ENCODE measurements at regions not wholly inside any gene's neighbourhood (a gene's known extent, or its start where the extent isn't known, plus 50 kb on each side); places are given as distances from the start of the nearest gene placed in this dataset.
"Not testable (repeated sequence)": the region's sequence is repeated elsewhere in the genome, so short reads cannot be mapped to it uniquely, and the experiment has no call there.

- H3K4me1 Mint-ChIP-seq, result no peaks in the 10 kb centered on the region
- H3K27ac Mint-ChIP-seq, result no peak overlapping the region
- no peaks in the 10 kb centered on the region for H3K36me3 Mint-ChIP-seq
- ATAC-seq, result no peak
- no peak for DNase-seq
- CTCF ChIA-PET, result interaction anchor here (0.7 kb wide), 1 partner anchor 47 kb away, joined by 3 read pairs; no protein-coding TSS in a partner anchor
- H3K9me3 Mint-ChIP-seq (ENCODE audit: low read depth), result peaks cover 2% of the 10 kb centered on the region
- H3K27me3 Mint-ChIP-seq, result no peaks in the 10 kb centered on the region
- no peak overlapping the region for H3K4me3 Mint-ChIP-seq
Observed at GRCh38 chr9:13033959-13034693, 245.4 kb downstream of the MPDZ start.

DNA sequence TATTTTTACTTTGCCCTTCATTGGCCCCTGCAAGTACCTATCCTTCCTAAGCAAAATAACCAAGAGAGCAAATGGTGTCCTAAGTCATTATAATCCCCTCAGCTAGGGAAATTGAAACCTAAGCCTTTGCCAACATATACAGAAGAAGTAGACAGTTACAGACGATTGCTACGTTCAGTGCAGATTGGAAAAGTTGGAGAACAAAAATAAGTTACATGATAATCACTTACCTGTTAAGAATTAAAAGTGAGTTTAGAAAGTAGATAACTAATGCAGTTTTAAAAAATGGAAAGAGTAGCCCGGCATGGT, 244.8 kb downstream of the MPDZ start:
- Mint-ChIP-seq H3K27ac (no peak overlapping the region), H3K9me3 (ENCODE audit: low read depth) (peaks cover 2% of the 10 kb centered on the region), H3K27me3 (no peaks in the 10 kb centered on the region), H3K4me1 (no peaks in the 10 kb centered on the region), H3K36me3 (no peaks in the 10 kb centered on the region), H3K4me3 (no peak overlapping the region)
- CTCF ChIA-PET, result interaction anchor here (0.7 kb wide), 1 partner anchor 48 kb away, joined by 3 read pairs; no protein-coding TSS in a partner anchor
- no peak for DNase-seq
- no peak for ATAC-seq

GRCh38 chr9:13035822-13036221, 243.7 kb downstream of the MPDZ start:
- no peak for ATAC-seq
- Mint-ChIP-seq H3K4me3 (no peak overlapping the region), H3K4me1 (no peaks in the 10 kb centered on the region), H3K27ac (no peak overlapping the region), H3K9me3 (ENCODE audit: low read depth) (peaks cover 2% of the 10 kb centered on the region), H3K27me3 (no peaks in the 10 kb centered on the region), H3K36me3 (no peaks in the 10 kb centered on the region)
- DNase-seq, result no peak
- CTCF ChIA-PET, result interaction anchor here (0.7 kb wide), 1 partner anchor 1414 kb away, joined by 3 read pairs; no protein-coding TSS in a partner anchor

DNA sequence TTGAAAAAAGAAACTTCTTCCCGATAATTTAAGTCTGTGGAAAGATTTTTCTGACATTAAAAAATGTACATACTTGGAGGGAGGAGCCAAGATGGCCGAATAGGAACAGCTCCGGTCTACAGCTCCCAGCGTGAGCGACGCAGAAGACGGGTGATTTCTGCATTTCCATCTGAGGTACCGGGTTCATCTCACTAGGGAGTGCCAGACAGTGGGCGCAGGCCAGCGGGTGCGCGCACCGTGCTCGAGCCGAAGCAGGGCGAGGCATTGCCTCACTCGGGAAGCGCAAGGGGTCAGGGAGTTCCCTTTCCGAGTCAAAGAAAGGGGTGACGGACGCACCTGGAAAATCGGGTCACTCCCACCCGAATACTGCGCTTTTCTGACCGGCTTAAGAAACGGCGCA, 241.7 kb downstream of the MPDZ start:
- H3K4me3 Mint-ChIP-seq; H3K9me3 Mint-ChIP-seq (ENCODE audit: low read depth); ATAC-seq; H3K27ac Mint-ChIP-seq; CTCF ChIA-PET; DNase-seq; H3K27me3 Mint-ChIP-seq; H3K4me1 Mint-ChIP-seq; H3K36me3 Mint-ChIP-seq: not testable (repeated sequence)

DNA sequence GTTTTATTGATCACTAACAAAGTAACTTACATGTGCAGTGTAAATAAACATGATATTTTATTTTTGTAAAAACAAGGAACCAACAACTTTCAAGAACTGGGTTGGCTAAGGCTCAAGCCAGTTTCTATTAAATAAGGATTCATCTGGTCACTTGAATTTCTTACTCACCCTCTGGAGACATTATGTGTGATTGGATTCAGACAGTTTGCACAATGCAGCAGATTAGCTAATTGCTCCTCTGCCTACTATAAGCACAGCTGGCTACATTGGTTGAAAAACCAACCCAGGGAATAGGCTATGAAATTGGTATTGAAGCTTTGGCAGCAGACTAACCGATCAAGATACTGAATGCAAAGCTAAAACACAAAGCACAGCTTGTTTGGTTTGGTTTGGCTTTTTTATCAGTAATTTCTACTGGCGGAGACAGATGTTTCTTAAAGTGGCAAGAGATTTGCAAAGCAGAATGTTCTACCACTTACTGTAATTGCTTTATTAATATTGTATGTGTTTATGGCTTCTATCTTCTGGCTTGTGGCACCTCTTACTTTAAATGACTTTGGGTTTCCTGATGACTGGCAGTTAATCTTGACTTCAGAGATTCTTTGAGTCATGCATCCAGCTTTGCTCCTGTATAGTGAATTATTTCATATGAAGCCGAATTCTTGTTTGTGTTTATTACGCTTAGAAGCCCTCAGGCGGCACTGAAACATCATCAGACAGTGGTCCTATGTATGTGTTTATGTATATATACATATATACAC, 231.5 kb downstream of the MPDZ start:
- no peaks in the 10 kb centered on the region for H3K27me3 Mint-ChIP-seq
- no peak for ATAC-seq
- H3K9me3 Mint-ChIP-seq (ENCODE audit: low read depth), result peaks cover 16% of the 10 kb centered on the region
- peaks cover 1% of the 10 kb centered on the region for H3K36me3 Mint-ChIP-seq
- H3K27ac Mint-ChIP-seq, result no peak overlapping the region
- CTCF ChIA-PET, result interaction anchor here (0.5 kb wide), 1 partner anchor 1306 kb away, joined by 4 read pairs; no protein-coding TSS in a partner anchor
- no peak overlapping the region for H3K4me3 Mint-ChIP-seq
- H3K4me1 Mint-ChIP-seq, result no peaks in the 10 kb centered on the region
- DNase-seq, result no peak

- Mint-ChIP-seq H3K27me3 (no peaks in the 10 kb centered on the region), H3K27ac (no peak overlapping the region), H3K9me3 (ENCODE audit: low read depth) (peaks cover 18% of the 10 kb centered on the region), H3K4me3 (no peak overlapping the region), H3K4me1 (no peaks in the 10 kb centered on the region), H3K36me3 (peaks cover 1% of the 10 kb centered on the region)
- CTCF ChIA-PET, result no interaction called here
- ATAC-seq (no peak), DNase-seq (no peak)
Observed at GRCh38 chr9:13049223-13049622, 230.3 kb downstream of the MPDZ start.

DNA sequence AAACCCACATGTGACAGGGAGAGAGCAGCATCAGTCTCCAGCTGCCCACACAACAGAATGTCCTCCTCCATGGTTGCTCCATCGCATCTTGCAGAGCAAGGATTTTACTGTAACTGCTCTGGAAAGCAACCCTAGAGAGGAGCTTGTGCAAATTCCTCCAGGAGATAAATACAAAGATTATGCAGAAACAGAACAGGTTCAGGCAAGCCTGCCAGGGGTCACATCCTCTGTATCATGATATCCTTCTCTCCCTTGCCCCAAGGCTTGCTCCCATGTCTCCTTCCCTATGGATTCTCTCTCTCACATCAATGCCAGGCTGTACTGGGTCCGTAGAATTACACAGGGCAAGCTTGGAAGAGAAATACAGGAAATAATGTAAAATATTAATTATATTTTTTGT, 226.0 kb downstream of the MPDZ start:
- Mint-ChIP-seq H3K36me3 (no peaks in the 10 kb centered on the region), H3K9me3 (ENCODE audit: low read depth) (peaks cover 10% of the 10 kb centered on the region), H3K4me3 (no peak overlapping the region), H3K27ac (no peak overlapping the region), H3K4me1 (no peaks in the 10 kb centered on the region), H3K27me3 (no peaks in the 10 kb centered on the region)
- DNase-seq (no peak), ATAC-seq (no peak)
- CTCF ChIA-PET, result no interaction called here

DNA sequence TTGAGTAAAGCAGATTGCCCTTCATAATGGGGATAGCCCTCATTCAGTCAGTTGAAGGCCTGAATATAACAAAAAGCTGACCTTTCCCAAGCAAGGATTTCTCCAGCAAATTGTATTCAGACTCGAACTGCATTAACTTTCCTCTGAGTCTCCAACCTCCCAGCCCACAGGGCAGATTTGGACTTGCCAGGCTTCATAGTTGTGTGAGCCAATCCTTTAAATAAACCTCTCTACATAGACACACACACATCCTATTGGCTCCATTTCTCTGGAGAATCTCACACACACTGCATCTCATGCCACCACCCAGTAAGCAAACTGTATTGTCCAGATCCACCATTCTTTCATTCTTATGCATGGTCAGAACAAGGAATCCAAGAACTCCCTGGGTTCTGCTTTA, 225.1 kb downstream of the MPDZ start:
- H3K27me3 Mint-ChIP-seq, result no peaks in the 10 kb centered on the region
- DNase-seq (no peak), ATAC-seq (no peak)
- no peak overlapping the region for H3K27ac Mint-ChIP-seq
- no peaks in the 10 kb centered on the region for H3K4me1 Mint-ChIP-seq
- H3K9me3 Mint-ChIP-seq (ENCODE audit: low read depth), result peaks cover 10% of the 10 kb centered on the region
- CTCF ChIA-PET, result no interaction called here
- H3K36me3 Mint-ChIP-seq, result no peaks in the 10 kb centered on the region
- no peak overlapping the region for H3K4me3 Mint-ChIP-seq
